PFSK-1 (cell line): ENCODE measurements at regions not wholly inside any gene's neighbourhood (a gene's known extent, or its start where the extent isn't known, plus 50 kb on each side); places are given as distances from the start of the nearest gene placed in this dataset.
A peak's percentile ranks its signal among the peaks of the same experiment; 100 is the strongest.

Experiments
- FOXP2 ChIP-seq: optimal IDR thresholded peaks from 2 replicates; pipeline ENCODE3; 2011; ENCODE audit warnings: borderline replicate concordance, control low read depth, inconsistent platforms; ENCODE audit not compliant: insufficient read depth; ENCODE audit errors: extremely low read length, extremely low read depth
- POLR2AphosphoS5 ChIP-seq: IDR thresholded peaks from 2 replicates; pipeline ENCODE4 v1.6.1; 2012; ENCODE audit warnings: low read depth, mild to moderate bottlenecking, control low read depth, low read length, moderate library complexity
- SIN3A ChIP-seq: IDR thresholded peaks from 2 replicates; pipeline ENCODE4 v1.6.1; 2012; ENCODE audit warnings: mild to moderate bottlenecking, low read length, moderate library complexity, borderline replicate concordance; ENCODE audit not compliant: insufficient read depth
- TAF1 ChIP-seq: IDR thresholded peaks from 2 replicates; pipeline ENCODE4 v1.6.1; 2012; ENCODE audit warnings: low read length, control low read depth, borderline replicate concordance; ENCODE audit not compliant: insufficient read depth
- TF ChIP-seq, protein P1 (sequence below), 2 experiments: IDR thresholded peaks; 2 replicates each; pipeline versions ENCODE4 v1.6.1 to v1.8.0; 2011 to 2012; ENCODE audit warnings: low read depth in 2 of 2, low read length in 2 of 2, control low read depth in 1 of 2, inconsistent platforms in 1 of 2, mild to moderate bottlenecking in 1 of 2, moderate library complexity in 1 of 2; ENCODE audit not compliant: insufficient read depth in 1 of 2

GRCh38 chr5:168219515-168220410 lies 71.7 kb upstream of the WWC1 start:
- TF ChIP-seq TAF1 = no peak
- TF ChIP-seq, protein P1, sequence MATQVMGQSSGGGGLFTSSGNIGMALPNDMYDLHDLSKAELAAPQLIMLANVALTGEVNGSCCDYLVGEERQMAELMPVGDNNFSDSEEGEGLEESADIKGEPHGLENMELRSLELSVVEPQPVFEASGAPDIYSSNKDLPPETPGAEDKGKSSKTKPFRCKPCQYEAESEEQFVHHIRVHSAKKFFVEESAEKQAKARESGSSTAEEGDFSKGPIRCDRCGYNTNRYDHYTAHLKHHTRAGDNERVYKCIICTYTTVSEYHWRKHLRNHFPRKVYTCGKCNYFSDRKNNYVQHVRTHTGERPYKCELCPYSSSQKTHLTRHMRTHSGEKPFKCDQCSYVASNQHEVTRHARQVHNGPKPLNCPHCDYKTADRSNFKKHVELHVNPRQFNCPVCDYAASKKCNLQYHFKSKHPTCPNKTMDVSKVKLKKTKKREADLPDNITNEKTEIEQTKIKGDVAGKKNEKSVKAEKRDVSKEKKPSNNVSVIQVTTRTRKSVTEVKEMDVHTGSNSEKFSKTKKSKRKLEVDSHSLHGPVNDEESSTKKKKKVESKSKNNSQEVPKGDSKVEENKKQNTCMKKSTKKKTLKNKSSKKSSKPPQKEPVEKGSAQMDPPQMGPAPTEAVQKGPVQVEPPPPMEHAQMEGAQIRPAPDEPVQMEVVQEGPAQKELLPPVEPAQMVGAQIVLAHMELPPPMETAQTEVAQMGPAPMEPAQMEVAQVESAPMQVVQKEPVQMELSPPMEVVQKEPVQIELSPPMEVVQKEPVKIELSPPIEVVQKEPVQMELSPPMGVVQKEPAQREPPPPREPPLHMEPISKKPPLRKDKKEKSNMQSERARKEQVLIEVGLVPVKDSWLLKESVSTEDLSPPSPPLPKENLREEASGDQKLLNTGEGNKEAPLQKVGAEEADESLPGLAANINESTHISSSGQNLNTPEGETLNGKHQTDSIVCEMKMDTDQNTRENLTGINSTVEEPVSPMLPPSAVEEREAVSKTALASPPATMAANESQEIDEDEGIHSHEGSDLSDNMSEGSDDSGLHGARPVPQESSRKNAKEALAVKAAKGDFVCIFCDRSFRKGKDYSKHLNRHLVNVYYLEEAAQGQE (IDR thresholded peaks at IDR 0.05; ENCODE audit: insufficient read depth in 1 of 2, low read depth in 2 of 2, low read length in 2 of 2) = no peak
- TF ChIP-seq POLR2AphosphoS5 = no peak
- TF ChIP-seq SIN3A = no peak
- TF ChIP-seq FOXP2 = no peak

DNA sequence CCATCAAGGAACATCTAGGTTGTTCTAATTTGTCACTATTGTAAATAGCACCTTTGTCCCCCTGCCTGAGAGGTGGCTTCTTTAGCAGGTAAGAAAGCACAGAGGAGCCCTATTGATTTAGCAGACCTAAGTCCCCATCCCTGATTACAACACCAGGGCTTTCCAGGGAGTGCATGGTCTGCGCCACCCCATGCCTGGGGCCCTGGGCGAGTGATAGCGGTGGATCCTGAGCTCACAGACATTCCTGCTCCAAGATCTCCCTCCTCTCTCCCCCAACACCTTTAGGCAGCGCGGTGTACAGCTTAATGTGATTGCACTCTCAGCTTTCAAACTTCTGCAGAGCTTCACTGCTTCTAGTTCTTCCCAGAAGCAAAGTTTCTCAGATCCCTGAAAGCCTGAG lies 67.4 kb upstream of the WWC1 start:
- TF ChIP-seq TAF1 (no peak), POLR2AphosphoS5 (no peak), SIN3A (no peak), FOXP2 (no peak)
- TF ChIP-seq, protein P1 (IDR thresholded peaks at IDR 0.05; ENCODE audit: insufficient read depth in 1 of 2, low read depth in 2 of 2, low read length in 2 of 2) = no peak

GRCh38 chr5:168226012-168226411 lies 65.4 kb upstream of the WWC1 start:
- TF ChIP-seq POLR2AphosphoS5 (no peak), FOXP2 (no peak), SIN3A (no peak)
- TF ChIP-seq, protein P1 (IDR thresholded peaks at IDR 0.05; ENCODE audit: insufficient read depth in 1 of 2, low read depth in 2 of 2, low read length in 2 of 2) = no peak

DNA sequence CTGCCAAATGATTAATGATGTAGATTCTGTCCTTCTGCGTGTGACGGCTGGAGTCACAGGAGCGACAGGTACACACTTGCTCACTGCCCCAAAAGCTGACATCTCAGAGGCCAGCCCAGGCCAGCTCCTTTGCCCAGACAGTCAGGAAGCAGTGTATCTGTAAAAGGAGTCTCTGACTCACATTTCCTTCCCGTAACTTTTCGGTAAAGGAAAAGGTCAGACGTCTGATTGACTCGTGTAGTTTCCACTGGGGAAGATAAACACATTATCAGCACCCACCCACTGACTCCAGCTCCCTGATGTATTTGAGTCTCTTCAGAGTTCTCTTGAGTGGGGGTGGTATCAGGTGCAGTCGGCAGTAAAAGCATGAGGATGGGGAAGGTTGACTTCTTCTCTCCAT lies 64.4 kb upstream of the WWC1 start:
- TF ChIP-seq SIN3A (no peak), POLR2AphosphoS5 (no peak)
- TF ChIP-seq, protein P1 (IDR thresholded peaks at IDR 0.05; ENCODE audit: insufficient read depth in 1 of 2, low read depth in 2 of 2, low read length in 2 of 2) = 0 out of 4 replicates have a peak, but pooled peaks of 1 of the 2 experiments have one; percentile 17
